MM.1S (cell line): ENCODE measurements at regions not wholly inside any gene's neighbourhood (a gene's known extent, or its start where the extent isn't known, plus 50 kb on each side); places are given as distances from the start of the nearest gene placed in this dataset.

ENCODE experiments used
- EZH2 ChIP-seq: fragments of 300-600 bp; sonication (generic); optimal IDR thresholded peaks from 2 replicates; pipeline ENCODE3; 2017; ENCODE audit warnings: low read depth, mild to moderate bottlenecking, antibody characterized with exemption, low read length, mixed read lengths
- TF ChIP-seq, protein P1 (sequence below): fragments of 300-600 bp; sonication (generic); IDR thresholded peaks from 2 replicates; pipeline ENCODE4 v1.5.1; 2016; ENCODE audit warnings: antibody characterized with exemption, low read length, mixed read lengths

DNA sequence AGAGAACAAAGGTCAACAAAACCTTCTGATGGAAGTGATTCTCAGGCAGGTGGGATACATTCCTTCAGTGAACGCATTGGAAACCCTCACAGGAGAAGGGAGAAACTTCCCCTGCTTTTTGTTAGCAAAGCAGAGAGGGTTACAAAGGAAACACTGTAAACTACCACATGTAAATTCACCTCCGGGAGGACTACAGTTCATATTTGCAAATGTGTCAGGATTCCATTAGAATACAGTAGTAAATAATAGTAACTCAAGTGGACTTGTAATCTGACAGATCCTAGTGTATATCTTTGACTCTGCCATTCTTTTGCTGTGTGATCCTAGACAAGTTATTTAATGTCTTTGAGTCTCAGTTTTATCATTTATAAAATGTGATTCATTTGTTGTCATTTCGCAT is 504.3 kb upstream of the NRP1 start:
- TF ChIP-seq, protein P1, sequence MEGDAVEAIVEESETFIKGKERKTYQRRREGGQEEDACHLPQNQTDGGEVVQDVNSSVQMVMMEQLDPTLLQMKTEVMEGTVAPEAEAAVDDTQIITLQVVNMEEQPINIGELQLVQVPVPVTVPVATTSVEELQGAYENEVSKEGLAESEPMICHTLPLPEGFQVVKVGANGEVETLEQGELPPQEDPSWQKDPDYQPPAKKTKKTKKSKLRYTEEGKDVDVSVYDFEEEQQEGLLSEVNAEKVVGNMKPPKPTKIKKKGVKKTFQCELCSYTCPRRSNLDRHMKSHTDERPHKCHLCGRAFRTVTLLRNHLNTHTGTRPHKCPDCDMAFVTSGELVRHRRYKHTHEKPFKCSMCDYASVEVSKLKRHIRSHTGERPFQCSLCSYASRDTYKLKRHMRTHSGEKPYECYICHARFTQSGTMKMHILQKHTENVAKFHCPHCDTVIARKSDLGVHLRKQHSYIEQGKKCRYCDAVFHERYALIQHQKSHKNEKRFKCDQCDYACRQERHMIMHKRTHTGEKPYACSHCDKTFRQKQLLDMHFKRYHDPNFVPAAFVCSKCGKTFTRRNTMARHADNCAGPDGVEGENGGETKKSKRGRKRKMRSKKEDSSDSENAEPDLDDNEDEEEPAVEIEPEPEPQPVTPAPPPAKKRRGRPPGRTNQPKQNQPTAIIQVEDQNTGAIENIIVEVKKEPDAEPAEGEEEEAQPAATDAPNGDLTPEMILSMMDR, result no peak
- no peak for TF ChIP-seq EZH2
